Neuronal stem cell (in vitro differentiated cells): ENCODE measurements at regions not wholly inside any gene's neighbourhood (a gene's known extent, or its start where the extent isn't known, plus 50 kb on each side); places are given as distances from the start of the nearest gene placed in this dataset.

Experiments used
- DNase-seq: peaks from one replicate; pipeline ENCODE4 v3.0.0-alpha.2; 2013; ENCODE audit warnings: low spot score
- H2AFZ ChIP-seq: one replicate; pipeline ENCODE4 v1.6.1; 2013; ENCODE audit warnings: mild to moderate bottlenecking, low read length, inconsistent platforms
- H2AK5ac ChIP-seq: 2 replicates; pipeline ENCODE4 v1.6.1; 2013; ENCODE audit warnings: low read depth, mild to moderate bottlenecking, inconsistent platforms, low read length, moderate library complexity, mixed read lengths
- H2BK120ac ChIP-seq: 2 replicates; pipeline ENCODE4 v1.6.1; 2013; ENCODE audit warnings: low read depth, mild to moderate bottlenecking, inconsistent platforms, low read length, moderate library complexity, mixed read lengths
- H2BK12ac ChIP-seq: one replicate; pipeline ENCODE4 v1.6.1; 2013; ENCODE audit warnings: low read length, inconsistent platforms
- H2BK15ac ChIP-seq: 2 replicates; pipeline ENCODE4 v1.6.1; 2013; ENCODE audit warnings: mild to moderate bottlenecking, low read length, inconsistent platforms, mixed read lengths
- H2BK5ac ChIP-seq: one replicate; pipeline ENCODE4 v1.6.1; 2013; ENCODE audit warnings: inconsistent platforms, mild to moderate bottlenecking, low read length, moderate library complexity
- H3K14ac ChIP-seq: one replicate; pipeline ENCODE4 v1.6.1; 2013; ENCODE audit warnings: low read length, inconsistent platforms
- H3K18ac ChIP-seq: 2 replicates; pipeline ENCODE4 v1.6.1; 2013; ENCODE audit warnings: low read length, inconsistent platforms
- H3K23ac ChIP-seq: 2 replicates; pipeline ENCODE4 v1.6.1; 2013; ENCODE audit warnings: low read depth, mild to moderate bottlenecking, mixed read lengths, low read length, inconsistent platforms; ENCODE audit not compliant: poor library complexity
- H3K27ac ChIP-seq: replicated peaks from 3 replicates; pipeline ENCODE4 v1.5.1; 2013; ENCODE audit warnings: low read length, inconsistent platforms
- H3K27me3 ChIP-seq, 3 experiments: 2 replicates each; pipeline ENCODE4 v1.6.1; 2013; ENCODE audit warnings: low read length in 3 of 3, mild to moderate bottlenecking in 2 of 3, inconsistent platforms in 1 of 3, low read depth in 1 of 3, mixed read lengths in 1 of 3, moderate library complexity in 1 of 3; ENCODE audit not compliant: control insufficient read depth in 3 of 3, insufficient read depth in 3 of 3
- H3K36me3 ChIP-seq, 2 donors: replicated peaks in 1 of 2; 2 replicates each; pipeline ENCODE4 v1.6.1; 2013; ENCODE audit warnings: low read length in 2 of 2; ENCODE audit not compliant: control insufficient read depth in 2 of 2, insufficient read depth in 2 of 2
- H3K4ac ChIP-seq: 2 replicates; pipeline ENCODE4 v1.6.1; 2013; ENCODE audit warnings: inconsistent platforms, mild to moderate bottlenecking, low read length, moderate library complexity
- H3K4me1 ChIP-seq, 2 donors: 1 replicate in 1 of 2; 2 replicates in 1 of 2; pipeline ENCODE4 v1.6.1; 2013; ENCODE audit warnings: low read length in 2 of 2, low read depth in 1 of 2; ENCODE audit not compliant: control insufficient read depth in 2 of 2, insufficient read depth in 1 of 2
- H3K4me2 ChIP-seq: one replicate; pipeline ENCODE4 v1.6.1; 2013; ENCODE audit warnings: mild to moderate bottlenecking, low read length, inconsistent platforms; ENCODE audit not compliant: insufficient read depth, poor library complexity, severe bottlenecking
- H3K4me3 ChIP-seq, 2 donors: 2 replicates each; pipeline ENCODE4 v1.5.1; 2013; ENCODE audit warnings: low read length in 2 of 2, mild to moderate bottlenecking in 2 of 2, inconsistent platforms in 1 of 2, moderate library complexity in 1 of 2
- H3K79me1 ChIP-seq: one replicate; pipeline ENCODE4 v1.6.1; 2013; ENCODE audit warnings: low read depth, mild to moderate bottlenecking, inconsistent platforms, low read length, moderate library complexity
- H3K9ac ChIP-seq: one replicate; pipeline ENCODE4 v1.6.1; 2013; ENCODE audit warnings: mild to moderate bottlenecking, low read depth, low read length, inconsistent platforms; ENCODE audit not compliant: poor library complexity
- H3K9me3 ChIP-seq, 2 donors: replicated peaks in 1 of 2; 2 replicates each; pipeline versions ENCODE3 to v1.6.1; 2013; ENCODE audit warnings: low read length in 2 of 2, mild to moderate bottlenecking in 2 of 2, inconsistent platforms in 1 of 2, low read depth in 1 of 2, mixed read lengths in 1 of 2, moderate library complexity in 1 of 2; ENCODE audit not compliant: control insufficient read depth in 2 of 2, insufficient read depth in 1 of 2
- H4K8ac ChIP-seq: one replicate; pipeline ENCODE4 v1.6.1; 2013; ENCODE audit warnings: low read depth, mild to moderate bottlenecking, inconsistent platforms, low read length, moderate library complexity
- H4K91ac ChIP-seq: one replicate; pipeline ENCODE4 v1.6.1; 2013; ENCODE audit warnings: low read length, low read depth, mild to moderate bottlenecking, inconsistent platforms; ENCODE audit not compliant: poor library complexity
- WGBS, 2 donors: extraction: QIAGEN DNeasy Blood & Tissue Kit; methylation state at CpG; one replicate each; pipeline ENCODE4 v1.1.7; 2013; ENCODE audit warnings: missing lambda C conversion rate in 2 of 2, mixed read lengths in 1 of 2; ENCODE audit not compliant: insufficient read length in 2 of 2, insufficient replicate concordance in 1 of 2; ENCODE audit errors: extremely low coverage in 2 of 2; 5-methylcytosine and 5-hydroxymethylcytosine counted together

DNA sequence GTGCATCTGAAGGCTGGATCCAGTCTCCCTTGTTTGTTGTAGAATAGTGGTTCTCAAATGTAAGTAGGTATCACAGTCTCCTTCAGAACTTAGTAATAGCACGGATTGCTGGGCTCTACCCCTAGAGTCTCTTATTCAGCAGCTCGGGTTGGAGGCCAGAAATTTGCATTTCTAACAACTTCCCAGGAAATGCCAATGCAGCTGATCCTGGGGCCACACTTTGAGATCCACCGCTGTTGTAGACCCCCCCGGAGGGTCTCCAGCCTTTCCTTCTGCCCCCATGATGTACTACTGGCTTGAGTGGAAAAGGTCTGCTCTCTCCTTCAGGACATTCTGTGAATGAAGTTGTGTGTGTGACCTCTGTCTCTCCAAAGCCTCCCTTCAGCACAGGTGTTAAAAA, 153.8 kb upstream of the CTNNB1 start:
- H2BK15ac ChIP-seq, result no peak overlapping the region
- H3K14ac ChIP-seq, result no peak overlapping the region

DNA sequence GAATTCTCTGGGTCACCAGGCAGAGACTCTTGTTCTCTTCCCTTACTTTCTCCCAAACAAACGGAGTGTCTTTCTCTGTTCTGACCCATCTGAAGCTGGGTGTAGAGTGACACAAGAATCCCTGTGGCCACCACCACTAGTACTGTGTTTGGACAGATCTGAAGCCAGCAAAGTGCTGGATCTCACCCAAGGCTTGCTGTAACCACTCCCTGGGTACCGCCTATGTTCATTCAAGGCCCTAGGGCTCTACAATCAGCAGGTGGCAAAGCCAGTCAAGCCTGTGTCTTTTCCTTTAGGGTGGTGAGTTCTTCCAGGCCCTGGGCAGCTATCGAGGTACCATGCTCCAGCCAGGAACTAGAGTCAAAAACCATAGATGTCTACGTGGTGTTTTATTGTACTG, 149.2 kb upstream of the CTNNB1 start:
- no peaks in the 10 kb centered on the region for H3K36me3 ChIP-seq
- H2BK12ac ChIP-seq, result no peak overlapping the region
- H2BK15ac ChIP-seq, result no peak overlapping the region
- H2AK5ac ChIP-seq, result no peak overlapping the region
- no peak overlapping the region for H3K18ac ChIP-seq
- no peaks in the 10 kb centered on the region for H3K4me1 ChIP-seq
- no peak overlapping the region for H3K4ac ChIP-seq
- H3K14ac ChIP-seq, result no peak overlapping the region
- no peak overlapping the region for H2BK120ac ChIP-seq
- H3K27me3 ChIP-seq, result no peaks in the 10 kb centered on the region
- H4K91ac ChIP-seq, result no peak overlapping the region
- H2BK5ac ChIP-seq, result no peak overlapping the region
- H3K23ac ChIP-seq, result no peak overlapping the region
- no CpG with 5 or more reads among the region's 4 CpGs for WGBS, 2 donors
- no peak overlapping the region for H2AFZ ChIP-seq
- H3K9ac ChIP-seq, result no peak overlapping the region
- no peak overlapping the region for H4K8ac ChIP-seq
- no peak overlapping the region for H3K4me3 ChIP-seq
- no peaks in the 10 kb centered on the region for H3K79me1 ChIP-seq
- H3K9me3 ChIP-seq, result peaks cover 0 to 2% of the 10 kb centered on the region in 2 donors
- DNase-seq, result no peak
- H3K27ac ChIP-seq, result no peak overlapping the region
- H3K4me2 ChIP-seq, result no peak overlapping the region

More for the DNA sequence above, 153.8 kb upstream of the CTNNB1 start:
- Histone ChIP-seq H3K9me3 (no peaks in the 10 kb centered on the region), H4K8ac (no peak overlapping the region), H3K4me1 (peaks cover 0 to 2% of the 10 kb centered on the region in 2 donors), H2AFZ (no peak overlapping the region), H3K4me3 (no peak overlapping the region), H2BK12ac (no peak overlapping the region), H3K9ac (no peak overlapping the region), H3K4me2 (no peak overlapping the region), H3K18ac (no peak overlapping the region), H2BK120ac (no peak overlapping the region), H3K4ac (no peak overlapping the region), H3K23ac (no peak overlapping the region), H3K36me3 (no peaks in the 10 kb centered on the region), H4K91ac (no peak overlapping the region), H2AK5ac (no peak overlapping the region), H3K79me1 (no peaks in the 10 kb centered on the region), H3K27ac (no peak overlapping the region), H2BK5ac (no peak overlapping the region), H3K27me3 (no peaks in the 10 kb centered on the region)
- DNase-seq, result no peak
- no CpG with 5 or more reads among the region's 4 CpGs for WGBS, 2 donors

DNA sequence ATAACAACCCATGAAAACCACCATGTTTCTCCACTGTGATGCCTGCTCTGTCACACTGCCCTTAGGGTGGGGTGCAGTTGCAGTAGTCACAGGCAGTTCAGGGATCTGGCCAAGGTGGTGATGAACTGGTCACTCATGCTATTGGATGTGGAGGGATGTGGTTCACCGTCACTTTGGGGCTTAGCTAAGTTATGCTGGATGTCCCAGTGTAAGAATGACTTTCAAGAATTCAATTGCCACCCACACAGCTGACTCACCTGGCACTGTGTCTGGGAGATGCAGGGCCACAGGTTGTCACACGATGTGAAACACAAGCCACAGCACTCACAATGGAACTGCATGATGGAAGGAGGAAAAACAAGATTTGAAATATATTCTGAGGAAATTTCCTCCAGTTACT, 146.1 kb upstream of the CTNNB1 start:
- Histone ChIP-seq H3K36me3 (no peaks in the 10 kb centered on the region), H3K4me3 (no peak overlapping the region), H2BK12ac (no peak overlapping the region), H3K9me3 (peaks cover 0 to 2% of the 10 kb centered on the region in 2 donors), H3K79me1 (no peaks in the 10 kb centered on the region), H3K27ac (no peak overlapping the region), H3K18ac (no peak overlapping the region), H3K9ac (no peak overlapping the region), H2BK15ac (no peak overlapping the region), H3K4ac (no peak overlapping the region), H3K14ac (no peak overlapping the region), H3K23ac (no peak overlapping the region), H3K27me3 (no peaks in the 10 kb centered on the region), H2BK5ac (no peak overlapping the region), H4K91ac (no peak overlapping the region), H2AFZ (no peak overlapping the region), H3K4me1 (no peaks in the 10 kb centered on the region), H2BK120ac (no peak overlapping the region), H2AK5ac (no peak overlapping the region), H3K4me2 (no peak overlapping the region), H4K8ac (no peak overlapping the region)
- no peak for DNase-seq
- no CpG with 5 or more reads among the region's 2 CpGs for WGBS, 2 donors

DNA sequence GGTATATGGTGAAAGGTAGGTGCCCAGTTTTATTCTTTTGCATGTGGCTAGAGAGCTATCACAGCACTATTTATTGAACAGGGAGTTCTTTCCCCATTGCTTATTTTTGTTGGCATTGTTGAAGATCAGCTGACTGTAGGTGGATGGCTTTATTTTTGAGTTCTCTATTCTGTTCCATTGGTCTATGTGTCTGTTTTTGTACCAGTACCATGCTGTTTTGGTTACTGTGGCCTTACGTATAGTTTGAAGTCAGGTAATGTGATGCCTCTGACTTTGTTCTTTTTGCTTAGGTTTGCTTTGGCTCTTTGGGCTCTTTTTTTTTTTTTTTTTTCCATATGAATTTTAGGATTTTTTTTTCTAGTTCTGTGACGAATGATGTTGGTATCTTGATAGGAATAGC, 139.2 kb upstream of the CTNNB1 start:
- Histone ChIP-seq H3K9me3 (no peaks in the 10 kb centered on the region), H4K8ac (no peak overlapping the region), H2AK5ac (no peak overlapping the region), H3K27ac (no peak overlapping the region), H3K4me2 (no peak overlapping the region), H2BK15ac (no peak overlapping the region), H2BK5ac (no peak overlapping the region), H3K14ac (no peak overlapping the region), H3K23ac (no peak overlapping the region), H3K36me3 (no peaks in the 10 kb centered on the region), H2AFZ (no peak overlapping the region), H4K91ac (no peak overlapping the region), H2BK12ac (no peak overlapping the region), H3K79me1 (no peaks in the 10 kb centered on the region), H3K4me3 (no peak overlapping the region), H3K9ac (no peak overlapping the region), H3K4ac (no peak overlapping the region), H3K27me3 (no peaks in the 10 kb centered on the region), H3K4me1 (no peaks in the 10 kb centered on the region), H2BK120ac (no peak overlapping the region), H3K18ac (no peak overlapping the region)
- WGBS, 2 donors, result no CpG with 5 or more reads among the region's 2 CpGs
- no peak for DNase-seq
